Upper lobe of left lung (tissue), 4 donors: ENCODE measurements at regions not wholly inside any gene's neighbourhood (a gene's known extent, or its start where the extent isn't known, plus 50 kb on each side); places are given as distances from the start of the nearest gene placed in this dataset.

Experiments
- CTCF ChIP-seq, 6 experiments: fragments of 450-650 bp in 4 of 6; fragments of 200-600 bp in 2 of 6; sonication (generic) in 2 of 6; IDR thresholded peaks; one replicate each; pipeline ENCODE4 v1.5.1; 2016 to 2019; ENCODE audit warnings: antibody characterized with exemption in 6 of 6
- EP300 ChIP-seq, 4 donors: sonication (generic); formaldehyde crosslinking; IDR thresholded peaks; one replicate each; pipeline ENCODE4 v1.5.1; 2017; ENCODE audit warnings: antibody characterized with exemption in 4 of 4, control low read depth in 2 of 4
- POLR2A ChIP-seq, 4 donors: fragments of 450-650 bp; IDR thresholded peaks; one replicate each; pipeline ENCODE4 v1.5.1; 2016 to 2017; ENCODE audit warnings: antibody characterized with exemption in 4 of 4, mild to moderate bottlenecking in 2 of 4
- POLR2AphosphoS5 ChIP-seq, 2 donors: sonication (generic); formaldehyde crosslinking; IDR thresholded peaks; one replicate each; pipeline ENCODE4 v1.5.1; 2017; ENCODE audit warnings: antibody characterized with exemption in 2 of 2

DNA sequence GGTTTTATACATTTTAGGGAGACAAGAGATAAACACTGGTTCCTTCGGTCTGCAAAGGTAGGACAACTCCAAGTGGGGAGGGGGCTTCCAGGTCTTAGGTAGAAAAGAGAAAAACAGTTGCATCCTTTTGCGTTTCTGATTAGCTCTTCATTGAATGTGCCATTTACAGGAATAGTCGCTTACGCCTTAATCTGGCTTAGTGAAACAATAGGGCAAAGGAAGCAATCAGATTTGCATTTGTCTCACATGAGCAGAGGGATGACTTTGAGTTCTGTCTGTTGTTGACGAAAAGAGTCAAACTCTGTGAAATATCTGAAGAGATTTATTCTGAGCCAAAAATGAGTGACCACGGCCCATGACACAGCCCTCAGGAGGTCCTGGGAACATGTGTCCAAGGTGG, 166.0 kb upstream of the ATP10A start:
- TF ChIP-seq CTCF (IDR thresholded peaks at IDR 0.05) (no peak), POLR2AphosphoS5 (IDR thresholded peaks at IDR 0.05) (no peak), POLR2A (IDR thresholded peaks at IDR 0.05) (no peak), EP300 (IDR thresholded peaks at IDR 0.05) (no peak)
